HG03565 (cell line): ENCODE measurements at regions not wholly inside any gene's neighbourhood (a gene's known extent, or its start where the extent isn't known, plus 50 kb on each side); places are given as distances from the start of the nearest gene placed in this dataset.
A peak's percentile ranks its signal among the peaks of the same experiment; 100 is the strongest.

Experiments used
- ATAC-seq: cut with Tn5 transposase; IDR thresholded peaks from one replicate; pipeline ENCODE4 v1.9.1; 2021; ENCODE audit warnings: mild to moderate bottlenecking, moderate library complexity; ENCODE audit not compliant: unreplicated experiment

DNA sequence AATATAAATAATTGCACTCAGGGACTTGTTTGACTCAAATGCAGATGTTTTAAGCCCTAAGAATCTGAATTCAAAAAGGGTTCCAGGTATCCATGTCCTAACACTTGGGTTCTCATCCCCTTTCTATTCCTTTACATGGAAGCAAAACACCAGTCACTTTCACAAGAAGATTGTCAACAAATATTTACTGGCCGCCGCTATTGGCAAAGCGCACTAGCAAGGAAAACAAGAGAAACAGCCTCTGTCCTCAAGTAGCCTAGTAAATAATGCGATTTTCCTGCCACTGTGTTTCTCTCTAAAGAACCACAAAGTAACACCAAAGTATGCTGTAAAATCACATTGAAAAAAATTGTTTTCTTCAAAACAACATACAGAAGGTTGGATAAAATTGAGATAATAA is 66.7 kb upstream of the EZH2 start:
- no peak for ATAC-seq

DNA sequence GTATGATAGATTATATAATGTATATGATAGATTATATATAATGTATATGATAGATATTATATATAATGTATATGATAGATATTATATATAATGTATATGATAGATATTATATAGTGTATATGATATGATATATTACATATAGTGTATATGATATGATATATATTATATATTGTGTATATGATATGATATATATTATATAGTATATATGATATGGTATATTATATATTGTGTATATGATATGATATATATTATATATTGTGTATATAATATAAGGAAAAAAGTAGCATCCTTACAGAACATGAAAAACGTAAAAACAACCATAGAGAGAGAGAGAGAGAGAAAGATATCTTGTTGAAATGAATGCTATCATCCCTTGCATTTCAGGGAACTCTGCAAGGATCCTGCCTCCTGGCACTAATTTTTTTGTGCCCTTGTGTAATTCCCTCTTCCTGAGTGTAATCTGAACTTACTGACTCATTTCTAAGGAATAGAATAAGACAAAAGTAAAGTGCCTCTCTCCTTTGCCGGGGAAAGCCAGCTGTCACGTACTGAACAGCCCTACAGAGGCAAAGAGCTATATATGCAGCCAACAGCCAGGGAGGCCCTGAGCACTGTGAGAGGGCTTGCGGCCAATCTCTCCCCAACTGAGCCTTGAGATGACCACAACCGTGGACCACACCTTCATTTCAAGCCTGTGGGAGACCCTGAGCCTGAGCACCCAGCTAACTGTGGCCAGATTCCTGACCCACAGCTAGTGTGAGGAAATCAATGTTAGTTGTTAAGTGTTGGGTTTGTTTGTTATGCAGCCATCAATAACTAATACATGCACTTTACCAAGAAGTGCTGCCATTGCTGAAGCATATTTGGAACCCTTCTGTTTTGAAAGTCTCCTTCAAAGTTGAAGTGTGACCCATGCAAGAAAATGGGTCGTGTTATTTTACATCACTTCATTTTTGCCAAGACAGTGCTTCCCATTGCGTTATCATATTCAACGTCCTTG is 61.1 kb upstream of the EZH2 start:
- ATAC-seq, result no peak

DNA sequence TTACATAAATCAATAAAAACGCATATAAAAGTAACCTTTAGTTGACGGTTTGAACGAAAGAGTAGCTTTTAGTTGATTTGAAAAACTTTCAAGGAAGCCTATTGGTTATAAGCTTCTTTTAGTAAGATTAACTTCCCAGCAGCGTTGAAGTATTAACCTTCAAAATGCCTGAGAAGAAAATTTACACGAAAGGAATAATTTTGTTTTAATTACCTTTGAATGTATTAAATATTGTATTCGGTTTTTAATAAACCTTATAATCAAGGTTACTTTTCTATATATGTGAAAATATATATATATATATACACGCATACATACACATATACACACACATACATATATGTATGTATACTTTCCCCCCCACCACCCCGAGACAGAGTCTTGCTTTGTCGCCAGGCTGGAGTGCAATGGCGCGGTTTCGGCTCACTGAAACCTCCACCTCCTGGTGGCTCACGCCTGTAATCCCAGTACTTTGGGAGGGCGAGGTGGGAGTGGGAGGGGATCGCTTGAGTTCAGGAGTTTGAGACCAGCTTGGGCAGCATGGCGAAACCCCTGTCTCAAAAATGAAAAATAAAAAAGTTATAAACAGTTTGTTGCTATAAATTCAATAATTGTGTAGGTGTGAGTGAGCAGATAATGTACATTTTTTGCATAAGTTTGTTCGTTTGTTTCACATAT is 57.6 kb upstream of the EZH2 start:
- peak; percentile 30 for ATAC-seq

DNA sequence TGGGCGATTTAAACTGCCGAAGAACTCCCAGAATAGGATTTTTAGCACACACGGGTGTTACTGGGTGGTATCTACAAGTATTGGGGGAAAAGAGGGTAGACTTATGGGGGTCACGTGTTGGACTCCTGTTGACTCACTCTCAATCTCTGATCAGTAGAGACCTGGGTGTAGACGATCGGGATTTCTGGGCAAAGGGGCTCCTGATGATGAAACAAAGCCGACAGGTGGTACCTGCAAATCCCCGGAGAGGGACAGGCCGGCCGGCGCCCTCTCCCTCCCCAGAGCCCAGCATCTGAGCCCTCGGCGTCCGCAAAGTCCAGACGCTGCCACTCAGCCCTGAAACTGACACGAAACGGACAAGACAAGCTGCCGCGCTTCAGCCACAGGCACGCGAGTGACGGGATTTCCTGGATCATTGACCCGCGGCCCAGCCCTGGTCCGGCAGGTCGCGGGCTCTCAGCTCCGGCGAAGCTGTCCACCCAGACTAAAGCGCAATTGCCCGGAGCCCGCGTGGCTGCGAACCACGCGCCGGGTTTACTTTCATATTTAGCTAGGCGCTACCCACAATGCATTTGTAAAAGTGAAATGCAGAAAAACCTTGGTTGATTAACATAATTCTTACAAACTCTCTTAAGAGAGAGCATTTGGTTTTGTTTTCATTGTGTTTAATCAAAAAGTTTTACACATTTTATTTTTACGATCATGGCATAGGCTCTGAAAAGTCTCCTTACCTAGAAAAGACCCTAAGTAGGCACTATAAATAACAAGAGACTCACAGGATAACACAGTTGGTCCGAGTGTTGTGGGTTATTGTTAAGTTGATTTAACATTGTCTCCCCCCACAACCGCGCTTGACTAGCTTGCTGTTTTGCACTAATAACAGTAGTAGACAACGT is 56.9 kb upstream of the EZH2 start:
- ATAC-seq, result peak; percentile 58

DNA sequence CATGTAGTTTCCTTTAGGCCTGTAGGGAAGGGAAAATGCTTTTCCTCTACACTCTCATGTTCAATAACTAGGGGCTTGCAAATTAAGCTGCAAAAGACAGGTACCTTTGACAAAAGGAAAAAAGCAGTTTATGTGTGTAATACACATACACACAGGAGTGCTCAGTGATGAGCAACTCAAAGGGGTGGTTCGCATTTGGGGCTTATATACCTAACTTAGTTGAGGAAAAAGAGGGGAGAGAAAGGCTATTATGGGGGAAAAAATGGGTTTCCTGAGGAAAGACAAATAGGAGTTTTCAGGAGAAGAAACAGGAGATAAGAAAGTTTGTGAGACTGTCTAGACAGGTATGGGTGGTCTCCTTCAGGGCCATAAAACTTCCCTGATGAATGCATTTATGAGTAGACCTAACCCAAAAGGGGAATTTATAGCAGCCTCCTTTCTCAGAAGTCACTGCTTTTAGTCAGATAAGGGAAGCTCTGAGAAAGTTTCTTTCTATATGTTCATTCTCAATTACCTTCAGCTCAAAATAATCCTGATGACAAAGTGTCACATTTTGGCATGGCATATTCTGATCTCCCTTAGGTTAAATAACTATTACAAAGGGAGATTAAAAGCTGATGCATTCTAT is 55.2 kb upstream of the EZH2 start:
- ATAC-seq, result no peak

DNA sequence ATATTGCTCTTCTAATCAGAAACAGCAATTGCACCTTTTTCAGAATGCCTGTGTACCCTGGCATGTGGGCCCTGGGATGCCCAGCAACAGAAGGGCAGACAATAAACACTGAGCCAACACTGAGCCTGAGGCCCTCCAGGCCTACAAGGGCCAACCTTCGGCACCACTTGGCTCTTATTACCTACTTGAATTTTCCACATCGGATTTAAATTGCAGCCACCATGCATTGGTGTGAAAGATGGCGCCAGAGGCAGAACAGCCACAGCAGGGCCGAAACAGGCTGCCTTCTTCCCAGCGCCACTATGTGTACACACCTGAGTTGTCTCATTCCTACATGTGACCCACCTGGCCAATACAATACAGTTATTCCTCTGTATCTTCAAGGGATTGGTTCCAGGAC is 51.4 kb upstream of the EZH2 start:
- no peak for ATAC-seq
